Middle frontal gyrus (tissue), 1 donor: ENCODE measurements at regions not wholly inside any gene's neighbourhood (a gene's known extent, or its start where the extent isn't known, plus 50 kb on each side); places are given as distances from the start of the nearest gene placed in this dataset.

Source experiments
- DNase-seq: peaks from one replicate; pipeline ENCODE4 v3.0.0-alpha.2; 2015; ENCODE audit warnings: low spot score; ENCODE audit errors: extremely low spot score

DNA sequence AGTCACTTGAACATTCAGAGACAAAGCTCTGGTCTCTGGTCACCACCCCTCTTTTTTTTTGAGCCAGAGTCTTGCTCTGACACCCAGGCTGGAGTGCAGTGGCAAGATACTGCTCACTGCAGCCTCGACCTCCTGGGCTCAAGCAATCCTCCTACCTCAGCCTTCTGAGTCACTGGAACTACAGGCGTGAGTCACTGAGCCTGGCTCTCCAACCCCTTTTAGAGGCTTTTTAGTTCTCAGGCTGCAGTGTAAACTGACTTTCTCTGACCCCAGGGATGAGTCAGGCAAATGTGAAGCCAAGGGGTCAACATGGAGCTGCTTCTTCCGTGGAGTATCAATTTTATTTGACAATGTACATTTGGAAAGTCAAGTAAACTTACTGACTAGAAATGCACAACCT is 229.2 kb downstream of the PTTG2 start:
- no peak for DNase-seq

DNA sequence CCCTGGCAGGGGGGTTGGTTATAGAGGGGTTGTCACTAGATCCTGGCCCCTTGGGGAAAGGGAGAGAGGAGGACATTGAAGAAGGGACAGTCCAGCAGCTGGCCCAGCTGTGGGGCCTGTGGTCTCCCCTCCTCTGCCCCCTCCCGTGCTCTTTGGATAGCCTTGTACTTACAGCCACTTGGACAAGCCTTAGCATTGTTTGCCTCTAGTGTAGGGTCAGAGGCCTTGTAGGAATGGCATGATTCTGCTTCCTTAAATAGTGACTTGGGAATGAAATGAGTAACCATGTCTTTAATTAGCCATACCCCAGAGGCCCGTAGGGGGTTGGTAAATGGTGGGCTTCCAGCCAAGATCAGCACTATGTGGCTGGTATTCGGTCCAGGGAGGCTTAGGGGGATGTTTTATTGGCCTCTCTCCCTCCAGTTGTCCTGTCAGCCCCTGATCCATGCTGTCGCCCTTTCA is 230.6 kb downstream of the PTTG2 start:
- no peak for DNase-seq

DNA sequence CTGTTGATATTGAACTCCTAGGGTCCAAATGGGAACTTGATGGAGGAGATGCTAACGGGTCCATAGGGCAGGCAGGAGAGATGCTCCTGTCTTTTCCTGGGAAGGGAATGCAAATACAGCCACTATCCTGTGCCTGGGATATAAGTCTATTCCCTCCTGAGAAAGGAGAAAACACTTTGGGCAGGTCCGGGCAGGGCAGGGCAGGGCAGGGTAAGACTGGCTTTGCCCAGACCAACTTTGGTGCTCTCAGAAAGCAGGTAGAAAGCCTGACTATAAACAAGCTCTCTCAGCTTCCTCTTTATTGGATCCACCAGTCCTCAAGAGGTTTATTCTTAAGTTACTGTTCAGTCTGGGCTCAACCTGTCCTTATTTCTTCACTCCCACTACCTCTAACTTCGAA is 232.3 kb downstream of the PTTG2 start:
- DNase-seq: no peak

DNA sequence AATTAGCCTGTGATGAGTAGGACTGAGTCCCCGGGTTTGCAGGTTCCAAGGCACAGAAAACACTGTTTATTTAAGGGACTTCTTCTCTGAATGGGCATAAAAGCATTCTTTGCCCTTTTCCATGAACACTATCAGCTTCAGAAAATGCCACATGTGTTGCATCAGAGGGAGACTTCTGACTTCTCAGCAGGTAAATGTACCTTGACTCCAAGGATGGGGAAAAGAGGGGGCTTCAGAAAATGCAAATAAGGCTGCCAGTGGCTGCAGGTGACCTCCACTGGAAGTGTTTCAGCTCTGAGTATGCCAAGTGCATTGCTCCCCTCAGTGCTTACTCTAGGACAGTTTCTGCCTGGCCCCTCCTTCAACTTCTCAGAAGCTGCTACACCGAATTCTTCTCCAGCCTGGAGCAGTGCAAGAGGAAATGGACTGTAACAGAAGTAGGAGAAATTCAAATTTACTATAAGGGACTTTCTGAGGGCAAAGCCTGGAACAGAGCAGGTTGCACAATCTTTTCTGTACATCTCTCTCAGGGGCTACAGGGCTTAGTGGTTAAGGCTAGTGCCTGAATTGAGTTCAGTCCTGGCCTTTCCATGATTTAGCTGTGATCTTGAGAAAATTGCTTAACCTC is 233.2 kb downstream of the PTTG2 start:
- DNase-seq: no peak

DNA sequence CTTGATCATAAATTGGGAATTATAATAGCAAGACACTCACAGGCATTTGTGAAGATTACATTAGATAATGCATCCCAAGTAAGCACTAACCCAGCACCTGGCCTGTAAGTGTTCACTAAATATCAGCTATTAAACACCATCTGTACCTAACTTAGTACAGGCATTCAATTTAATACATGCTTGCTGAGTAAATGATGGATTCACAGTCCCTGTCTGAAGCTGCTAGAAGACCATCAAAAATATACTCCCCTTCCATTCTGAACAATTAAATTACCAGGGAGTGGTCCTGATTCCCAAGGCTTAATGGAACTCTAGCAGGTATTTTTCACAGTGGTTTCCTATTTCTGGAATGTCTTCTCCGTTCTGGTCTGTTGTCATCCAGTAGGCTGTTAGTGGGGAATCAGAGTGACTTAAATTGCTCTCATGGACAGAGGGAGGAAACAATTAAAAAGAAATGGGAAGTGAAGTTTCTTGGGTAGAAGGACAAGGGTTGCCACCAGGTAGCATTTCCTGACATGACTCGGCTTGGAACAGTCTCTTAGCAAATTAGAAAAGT is 233.9 kb downstream of the PTTG2 start:
- DNase-seq: no peak

DNA sequence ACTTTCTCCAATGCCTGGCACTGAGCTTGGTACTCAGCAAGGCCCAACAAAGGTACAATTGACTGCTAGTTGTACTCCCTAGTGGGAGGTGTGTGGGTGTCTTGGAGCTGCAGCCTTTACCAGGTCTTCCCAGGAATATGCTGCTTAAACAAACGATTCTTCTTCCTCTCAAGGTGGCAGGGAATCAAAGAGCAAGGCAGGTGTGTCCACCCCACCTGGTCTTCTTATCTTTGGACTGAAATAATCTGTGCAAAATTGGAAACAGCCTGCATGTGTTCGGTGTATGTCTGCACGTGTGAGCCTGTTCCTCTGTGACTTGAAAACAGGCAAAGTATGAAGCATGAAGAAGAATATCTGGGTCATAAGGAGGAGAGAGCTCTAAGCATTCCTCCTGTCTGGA is 235.3 kb downstream of the PTTG2 start:
- no peak for DNase-seq

DNA sequence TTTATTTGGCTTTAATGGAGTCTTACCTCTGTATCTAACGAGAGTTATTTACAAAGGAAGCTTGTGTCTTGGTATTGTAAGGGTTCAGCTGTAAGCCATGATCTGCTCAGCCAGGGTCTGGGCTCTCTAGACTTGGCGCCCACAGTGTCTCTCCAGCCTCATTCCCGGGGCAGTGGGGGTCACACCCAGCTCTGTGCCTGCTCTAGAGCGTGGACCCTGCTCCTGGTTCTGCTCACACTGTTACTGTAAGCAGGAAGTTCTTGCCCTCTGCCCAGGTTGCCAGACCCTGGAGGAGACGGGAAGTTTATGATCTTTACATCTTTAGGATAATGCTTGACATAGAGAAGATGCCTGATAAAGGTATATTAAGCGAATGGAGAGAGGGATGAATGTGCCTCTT is 235.7 kb downstream of the PTTG2 start:
- DNase-seq: no peak

DNA sequence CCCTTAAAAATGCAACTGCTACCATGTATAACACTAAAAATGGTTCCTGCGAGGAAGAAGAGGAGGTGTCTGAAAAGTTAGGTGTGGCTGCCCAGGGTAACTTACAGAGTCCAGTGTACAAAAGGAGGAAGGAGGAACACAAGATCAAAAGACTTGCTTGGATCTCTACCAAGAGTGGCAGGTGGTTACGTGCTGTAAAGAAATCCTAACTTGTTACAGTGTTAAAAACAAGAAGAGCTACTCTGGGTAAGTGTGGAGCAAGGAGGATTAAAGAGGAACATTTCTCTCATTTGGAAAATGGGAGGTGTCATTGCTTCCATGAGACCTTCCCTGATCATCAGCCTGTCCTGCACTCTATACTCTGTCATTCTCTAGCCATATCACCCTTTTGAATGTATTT is 242.0 kb downstream of the PTTG2 start:
- DNase-seq: no peak

DNA sequence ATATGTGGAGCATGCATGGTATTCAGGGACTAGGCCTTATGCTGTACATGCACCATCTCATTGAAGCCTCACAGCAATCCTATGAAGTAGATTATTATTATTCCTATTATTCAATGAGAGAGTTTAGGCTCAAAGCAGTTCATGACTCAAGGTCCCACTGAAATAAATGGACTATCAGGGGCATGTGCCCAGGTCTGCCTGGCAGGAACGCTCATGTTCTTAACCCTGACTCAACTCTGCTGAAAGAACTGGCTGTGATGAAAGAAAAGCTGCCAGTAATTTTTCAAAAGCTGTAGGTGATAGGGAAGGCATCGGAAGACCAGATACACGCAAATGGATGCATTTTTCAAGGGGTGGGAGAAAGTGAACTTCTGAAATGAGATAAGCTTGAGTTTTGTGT is 243.4 kb downstream of the PTTG2 start:
- DNase-seq: no peak

DNA sequence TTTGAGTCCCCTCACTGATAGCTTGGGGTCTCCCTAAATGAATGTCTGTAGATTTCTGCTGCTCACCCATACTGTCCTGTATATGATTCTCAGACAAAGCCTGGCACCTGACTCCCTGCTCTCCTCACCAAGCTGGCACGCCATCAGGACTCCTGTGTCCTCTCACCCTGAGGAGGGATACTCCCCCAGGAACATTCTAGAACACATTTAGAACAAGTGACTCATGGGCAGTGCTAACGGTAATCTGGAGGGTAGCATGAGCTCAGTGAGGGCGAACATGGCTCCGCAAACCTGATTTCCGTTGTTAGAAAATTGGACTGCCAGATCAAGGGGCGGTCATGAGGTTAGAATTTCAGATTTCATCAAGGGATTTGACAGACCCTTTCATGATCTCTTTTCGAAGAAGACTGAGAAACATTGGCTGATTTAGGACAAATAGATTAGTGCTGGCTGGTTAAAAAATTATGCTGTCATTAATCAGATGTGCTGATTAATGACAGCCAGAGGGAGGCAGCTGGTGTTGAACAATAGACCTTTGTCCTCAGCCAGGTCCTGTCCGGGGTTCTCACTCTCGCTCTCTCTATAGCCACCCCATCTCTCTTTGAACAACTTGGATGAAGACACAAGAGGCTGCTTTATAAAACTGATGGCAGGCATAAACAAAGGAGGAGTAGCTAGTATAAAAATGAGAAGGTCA is 244.3 kb downstream of the PTTG2 start:
- no peak for DNase-seq

DNA sequence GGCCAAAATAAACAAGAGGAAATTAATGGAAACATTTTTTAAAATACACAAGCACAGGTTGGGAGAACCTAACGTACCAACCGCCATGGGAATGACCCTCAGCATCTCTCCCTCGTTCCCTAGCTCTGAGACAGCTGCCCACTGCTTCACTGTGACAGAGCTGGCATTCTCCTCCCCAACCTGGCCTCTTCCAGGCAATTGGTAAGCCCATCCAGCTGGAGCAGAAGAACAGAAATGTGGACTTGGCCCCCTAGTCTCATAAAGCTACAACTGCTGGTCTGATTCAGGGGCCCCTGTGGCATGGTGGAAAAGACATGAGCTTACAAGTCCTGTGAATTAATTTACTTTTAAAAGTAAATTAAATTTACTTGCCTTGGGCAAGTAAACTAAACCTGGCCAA is 245.1 kb downstream of the PTTG2 start:
- no peak for DNase-seq

DNA sequence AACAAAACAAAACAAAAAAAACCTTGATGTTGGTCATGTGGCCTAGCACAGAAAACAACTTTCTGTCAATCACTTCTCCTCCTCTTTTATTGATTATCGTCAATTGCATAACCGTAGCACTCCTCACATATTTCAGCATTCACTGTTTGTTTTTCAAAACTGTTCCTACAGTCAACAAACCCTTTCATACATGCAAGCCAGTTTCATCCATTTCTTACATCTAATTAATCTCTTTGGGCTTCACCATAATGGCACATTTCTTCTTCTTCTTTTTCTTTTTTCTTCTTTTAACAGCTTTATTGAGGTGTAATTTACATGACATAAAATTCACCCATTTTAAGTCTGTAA is 246.9 kb downstream of the PTTG2 start:
- DNase-seq: no peak

DNA sequence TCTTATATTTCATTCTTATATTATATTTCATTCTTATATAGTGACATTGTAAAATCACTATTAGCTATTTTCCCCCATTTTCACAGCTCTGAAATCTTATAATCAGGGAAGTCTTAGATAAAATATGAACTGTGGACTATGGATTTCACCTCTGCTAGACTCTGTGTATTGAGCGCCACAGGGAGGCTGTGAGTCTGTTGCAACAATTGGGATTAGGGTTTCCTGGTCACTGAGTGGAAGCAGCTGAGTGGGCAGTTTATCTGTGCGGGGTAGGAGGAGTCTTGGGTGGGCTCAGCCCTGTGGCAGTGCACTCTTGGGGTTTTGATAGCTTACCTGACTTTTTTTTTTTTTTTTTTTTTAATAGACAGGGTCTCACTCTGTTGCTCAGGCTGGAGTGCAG is 249.5 kb downstream of the PTTG2 start:
- DNase-seq: no peak

DNA sequence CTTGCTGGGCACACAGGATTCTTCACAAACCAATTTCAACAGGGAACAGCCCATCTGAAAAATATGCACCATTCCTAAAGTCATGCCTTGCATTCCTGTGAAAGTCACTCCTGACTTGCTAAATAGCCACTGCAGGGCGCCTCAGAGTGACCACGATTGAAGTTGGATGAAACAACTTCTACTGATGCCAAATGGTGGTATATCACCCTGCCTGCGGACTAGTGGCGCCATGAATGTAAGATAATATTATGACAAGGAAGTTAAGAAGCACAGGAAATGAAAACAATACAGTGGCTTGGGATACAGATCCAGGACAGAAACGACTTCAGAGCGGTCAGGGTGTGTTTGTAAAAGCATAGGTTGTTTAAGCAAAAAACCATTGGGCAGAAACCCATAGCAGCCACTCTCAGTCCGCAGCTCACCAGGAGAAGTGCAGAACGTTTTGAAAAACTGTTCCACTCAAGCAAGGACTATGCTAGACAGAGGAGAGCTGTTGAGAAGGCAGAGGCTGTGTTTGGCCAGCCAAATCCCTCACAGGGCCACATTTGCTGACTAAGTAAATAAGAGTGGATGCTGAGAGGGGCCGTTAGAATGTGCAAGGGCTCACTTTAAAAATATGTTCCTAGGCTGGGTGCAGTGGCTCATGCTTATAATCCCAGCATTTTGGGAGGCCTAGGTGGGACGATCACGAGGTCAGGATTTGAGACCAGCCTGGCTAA is 250.4 kb downstream of the PTTG2 start:
- DNase-seq: no peak

DNA sequence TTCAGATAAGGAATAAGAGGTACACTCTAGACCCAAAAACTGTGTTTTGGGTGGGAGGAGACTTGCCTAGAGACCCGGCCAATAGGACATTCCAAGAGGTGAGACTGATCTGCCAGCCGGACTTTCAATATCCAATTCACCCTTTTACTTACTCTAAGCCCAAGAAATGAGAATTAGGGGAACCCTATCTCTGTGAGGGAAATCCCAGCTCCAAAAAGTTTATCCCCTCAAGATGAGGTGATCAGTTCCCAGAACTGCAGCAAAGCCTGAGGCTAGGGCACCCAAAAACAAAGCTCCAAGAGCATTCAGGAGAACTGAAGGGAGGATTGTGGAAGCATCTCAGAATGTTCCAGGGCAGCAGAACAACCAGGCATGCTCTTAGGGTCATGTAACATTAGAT is 251.7 kb downstream of the PTTG2 start:
- no peak for DNase-seq

DNA sequence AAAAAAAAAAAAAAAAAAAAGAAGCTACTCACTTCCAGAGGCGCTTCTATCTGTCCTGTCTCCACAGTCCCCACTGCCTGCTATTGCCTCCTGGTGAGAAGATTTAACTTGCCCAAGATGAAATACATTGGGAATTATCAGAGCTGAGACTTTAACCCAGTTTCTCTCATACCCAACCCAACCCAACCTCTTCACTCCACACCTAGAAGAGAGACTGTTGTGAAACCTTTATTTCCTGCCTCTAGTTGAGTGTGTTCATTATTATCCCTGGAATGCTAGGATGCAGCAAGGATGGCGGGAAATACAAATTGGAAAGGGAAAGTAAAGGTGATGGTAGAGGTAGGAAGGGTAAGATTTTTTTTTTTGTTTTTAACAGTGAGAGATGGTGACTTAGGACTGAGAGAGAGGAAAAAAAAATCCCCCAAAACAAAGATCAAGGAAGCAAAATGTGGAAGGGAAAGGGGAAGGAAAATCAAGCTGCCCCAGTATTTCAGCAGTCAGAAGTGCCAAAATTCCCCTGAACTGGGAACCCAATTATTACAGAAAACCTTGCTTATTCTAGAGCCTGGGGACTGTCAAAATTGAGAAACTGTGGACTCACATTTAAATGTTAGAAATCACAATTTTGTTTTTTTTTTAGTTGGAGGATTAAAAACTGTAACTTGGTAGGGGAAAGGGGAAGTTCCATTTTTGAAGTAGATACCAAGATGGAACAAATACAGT is 253.0 kb downstream of the PTTG2 start:
- DNase-seq: no peak

DNA sequence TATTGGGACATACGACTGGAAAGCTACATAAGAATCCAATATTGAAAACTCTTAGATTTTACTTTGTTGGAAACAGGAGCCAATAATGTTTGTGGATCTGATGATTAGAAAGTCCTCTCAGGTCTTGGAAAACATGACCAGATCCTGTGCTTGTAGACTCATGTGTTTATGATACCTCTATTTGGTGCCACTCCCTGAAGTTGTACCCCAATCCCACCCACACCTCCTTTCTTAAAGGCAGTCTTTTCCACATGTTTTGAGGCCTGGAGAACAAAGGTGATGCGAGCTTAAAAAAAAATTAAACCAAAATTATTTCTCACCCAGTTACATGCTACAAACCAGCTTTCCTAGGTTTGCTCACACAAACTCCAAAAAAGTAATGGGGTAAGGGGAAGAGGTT is 262.7 kb downstream of the PTTG2 start:
- DNase-seq: no peak

DNA sequence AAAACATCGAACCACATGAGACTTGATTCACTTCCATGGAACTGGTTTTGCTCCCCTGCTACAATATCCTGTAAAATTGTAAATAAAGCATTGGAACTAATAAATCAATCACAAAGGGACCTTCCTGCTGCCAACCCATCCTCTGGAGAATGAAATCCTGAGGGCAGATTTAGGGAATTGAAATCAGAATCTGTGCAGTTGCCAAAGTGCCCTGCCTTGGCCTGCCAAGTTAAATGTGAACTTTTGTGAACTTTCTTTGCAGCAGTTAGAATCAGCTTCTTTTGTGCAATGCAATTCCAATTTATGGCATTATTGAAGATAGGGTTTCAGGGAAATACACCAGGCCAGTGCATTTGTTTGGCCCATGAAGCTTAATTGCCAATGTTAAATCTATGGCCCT is 263.1 kb downstream of the PTTG2 start:
- no peak for DNase-seq

DNA sequence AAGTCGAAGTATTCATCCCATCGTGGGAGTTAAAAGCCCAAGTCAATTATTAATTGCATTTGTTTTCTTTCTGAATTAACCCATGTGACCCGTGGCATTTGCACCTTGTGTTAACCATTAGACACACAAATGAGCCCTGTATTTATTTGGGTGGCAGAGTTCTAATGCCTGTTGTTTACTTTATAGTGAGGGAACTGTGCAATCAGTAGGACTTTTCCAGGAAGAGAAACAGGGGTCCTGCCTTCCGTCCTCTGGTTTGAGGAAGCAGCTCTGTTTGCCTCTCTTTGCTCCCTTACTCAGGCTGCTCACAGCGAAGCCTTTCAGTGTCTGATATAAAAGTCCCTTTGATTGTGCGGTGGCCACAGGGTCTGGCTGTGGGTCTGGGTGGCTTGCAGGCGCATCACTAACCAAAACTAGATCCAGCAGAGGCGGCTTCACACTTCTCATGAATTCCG is 263.6 kb downstream of the PTTG2 start:
- DNase-seq: peak; percentile 43

DNA sequence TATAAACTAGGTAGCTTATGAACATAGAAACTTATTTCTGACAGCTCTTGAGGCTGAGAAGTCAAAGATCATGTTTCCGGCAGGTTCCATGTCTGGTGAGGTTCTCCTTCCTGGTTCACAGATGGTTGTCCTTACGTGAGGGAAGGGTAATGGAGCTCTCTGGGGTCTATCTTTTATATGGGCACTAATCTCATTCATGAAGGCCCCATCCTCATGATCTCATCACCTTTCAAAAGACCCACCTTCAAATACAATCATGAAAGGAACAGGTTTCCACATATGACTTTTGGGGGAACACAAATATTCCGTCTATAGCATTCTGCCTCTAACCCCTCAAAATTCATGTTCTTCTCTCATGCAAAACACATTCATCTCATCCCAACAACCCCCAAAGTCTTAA is 264.7 kb downstream of the PTTG2 start:
- DNase-seq: no peak

DNA sequence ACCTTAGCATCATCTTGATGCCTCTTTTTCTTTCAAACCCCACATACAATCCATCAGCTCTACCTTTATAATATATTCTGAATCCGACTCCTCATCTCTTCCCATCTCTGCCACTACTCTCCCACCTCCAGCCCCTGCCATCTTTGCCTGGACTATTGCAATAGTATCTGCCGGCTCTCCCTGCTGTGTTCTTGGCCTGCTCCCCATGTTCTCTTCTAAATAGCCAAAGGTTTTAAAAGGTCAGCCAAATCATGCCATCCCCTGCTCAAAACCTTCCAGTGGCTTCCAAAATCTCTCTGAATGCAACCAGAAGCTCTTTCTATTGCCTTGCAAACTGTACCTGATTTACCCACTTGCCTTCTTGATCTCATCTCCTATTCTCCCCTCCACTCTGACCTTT is 266.0 kb downstream of the PTTG2 start:
- no peak for DNase-seq
